ENCODE measurements at regions not wholly inside any gene's neighbourhood (a gene's known extent, or its start where the extent isn't known, plus 50 kb on each side); places are given as distances from the start of the nearest gene placed in this dataset.

- no peak for DNase-seq (ENCODE audit: low read depth)
Observed at GRCh38 chr2:2765176-2765800, 434.2 kb upstream of the MYT1L start.

- DNase-seq (ENCODE audit: low read depth), result no peak
Observed at GRCh38 chr2:2764739-2765138, 433.7 kb upstream of the MYT1L start.

- no peak for DNase-seq (ENCODE audit: low read depth)
Observed at GRCh38 chr2:2764001-2764355, 432.9 kb upstream of the MYT1L start.

- DNase-seq (ENCODE audit: low read depth), result no peak
Observed at GRCh38 chr2:2763351-2764000, 432.4 kb upstream of the MYT1L start.

- DNase-seq (ENCODE audit: low read depth), result no peak
Observed at GRCh38 chr2:2762913-2763312, 431.8 kb upstream of the MYT1L start.

GRCh38 chr2:2762166-2762908 lies 431.3 kb upstream of the MYT1L start:
- DNase-seq (ENCODE audit: low read depth), result no peak

- no peak for DNase-seq (ENCODE audit: low read depth)
Observed at GRCh38 chr2:2758793-2759367, 427.8 kb upstream of the MYT1L start.

GRCh38 chr2:2757764-2758163 lies 426.7 kb upstream of the MYT1L start:
- DNase-seq (ENCODE audit: low read depth), result no peak

- DNase-seq (ENCODE audit: low read depth), result no peak
Observed at GRCh38 chr2:2756886-2757285, 425.8 kb upstream of the MYT1L start.

GRCh38 chr2:2755990-2756389 lies 424.9 kb upstream of the MYT1L start:
- DNase-seq (ENCODE audit: low read depth), result no peak

- no peak for DNase-seq (ENCODE audit: low read depth)
Observed at GRCh38 chr2:2754940-2755339, 423.9 kb upstream of the MYT1L start.

- no peak for DNase-seq (ENCODE audit: low read depth)
Observed at GRCh38 chr2:2751715-2752315, 420.7 kb upstream of the MYT1L start.

GRCh38 chr2:2750867-2751714 lies 420.0 kb upstream of the MYT1L start:
- DNase-seq (ENCODE audit: low read depth), result no peak

GRCh38 chr2:2749206-2749598 lies 418.1 kb upstream of the MYT1L start:
- DNase-seq (ENCODE audit: low read depth), result no peak

- no peak for DNase-seq (ENCODE audit: low read depth)
Observed at GRCh38 chr2:2748399-2749205, 417.5 kb upstream of the MYT1L start.

GRCh38 chr2:2747797-2748301 lies 416.8 kb upstream of the MYT1L start:
- DNase-seq (ENCODE audit: low read depth), result no peak

GRCh38 chr2:2746731-2747130 lies 415.7 kb upstream of the MYT1L start:
- no peak for DNase-seq (ENCODE audit: low read depth)

- DNase-seq (ENCODE audit: low read depth), result no peak
Observed at GRCh38 chr2:2744958-2745715, 414.1 kb upstream of the MYT1L start.

GRCh38 chr2:2744107-2744506 lies 413.0 kb upstream of the MYT1L start:
- no peak for DNase-seq (ENCODE audit: low read depth)

- DNase-seq (ENCODE audit: low read depth), result no peak
Observed at GRCh38 chr2:2743164-2743571, 412.1 kb upstream of the MYT1L start.
